ENCODE measurements at regions not wholly inside any gene's neighbourhood (a gene's known extent, or its start where the extent isn't known, plus 50 kb on each side); places are given as distances from the start of the nearest gene placed in this dataset.

GRCh38 chr6:155959898-155960495 lies 504.4 kb upstream of the NOX3 start:
- H2AFZ ChIP-seq (ENCODE audit: low read depth, low read length) = no peak overlapping the region
- no peak overlapping the region for H3K27ac ChIP-seq (ENCODE audit: low read length)
- H3K4me3 ChIP-seq (ENCODE audit: low read length) = no peak overlapping the region
- no peaks in the 10 kb centered on the region for H3K36me3 ChIP-seq (ENCODE audit: insufficient read depth, low read length)
- H3F3A ChIP-seq (ENCODE audit: insufficient read depth, low read length, poor library complexity, severe bottlenecking) = no peaks in the 10 kb centered on the region
- H3K27me3 ChIP-seq (ENCODE audit: insufficient read depth, low read depth, low read length) = no peaks in the 10 kb centered on the region
- no peak for TF ChIP-seq EP300 (conservative IDR thresholded peaks at IDR 0.05; ENCODE audit: poor library complexity, severe bottlenecking)
- TF ChIP-seq MXI1 (conservative IDR thresholded peaks at IDR 0.05; ENCODE audit: poor library complexity, severe bottlenecking) = peak; percentile 22
- H3K4me2 ChIP-seq (ENCODE audit: low read length) = no peak overlapping the region
- no peaks in the 10 kb centered on the region for H4K20me1 ChIP-seq (ENCODE audit: insufficient read depth)
- H3K9ac ChIP-seq (ENCODE audit: low read length) = no peak overlapping the region
- H3K9me2 ChIP-seq (ENCODE audit: insufficient read depth, low read length) = no peaks in the 10 kb centered on the region
- H3K79me2 ChIP-seq (replicated peaks; ENCODE audit: insufficient read depth, low read length) = no peaks in the 10 kb centered on the region
- no peaks in the 10 kb centered on the region for H3K9me3 ChIP-seq (ENCODE audit: low read length)

GRCh38 chr6:155958550-155958949 lies 502.9 kb upstream of the NOX3 start:
- H3K4me3 ChIP-seq (ENCODE audit: low read length) = no peak overlapping the region
- no peaks in the 10 kb centered on the region for H3K79me2 ChIP-seq (replicated peaks; ENCODE audit: insufficient read depth, low read length)
- no peak overlapping the region for H3K9ac ChIP-seq (ENCODE audit: low read length)
- H4K20me1 ChIP-seq (ENCODE audit: insufficient read depth) = no peaks in the 10 kb centered on the region
- H3K27ac ChIP-seq (ENCODE audit: low read length) = no peak overlapping the region
- H3K9me3 ChIP-seq (ENCODE audit: low read length) = no peaks in the 10 kb centered on the region
- H3K27me3 ChIP-seq (ENCODE audit: insufficient read depth, low read depth, low read length) = no peaks in the 10 kb centered on the region
- no peaks in the 10 kb centered on the region for H3K9me2 ChIP-seq (ENCODE audit: insufficient read depth, low read length)
- no peaks in the 10 kb centered on the region for H3F3A ChIP-seq (ENCODE audit: insufficient read depth, low read length, poor library complexity, severe bottlenecking)
- H3K36me3 ChIP-seq (ENCODE audit: insufficient read depth, low read length) = no peaks in the 10 kb centered on the region
- H3K4me2 ChIP-seq (ENCODE audit: low read length) = no peak overlapping the region
- H2AFZ ChIP-seq (ENCODE audit: low read depth, low read length) = no peak overlapping the region
- TF ChIP-seq EP300 (conservative IDR thresholded peaks at IDR 0.05; ENCODE audit: poor library complexity, severe bottlenecking) = no peak
- no peak for TF ChIP-seq POLR2AphosphoS5 (IDR thresholded peaks at IDR 0.05)
- no peak for TF ChIP-seq TAF1 (IDR thresholded peaks at IDR 0.05; ENCODE audit: low read depth)
- TF ChIP-seq CTCF (IDR thresholded peaks at IDR 0.05; ENCODE audit: poor library complexity, severe bottlenecking) = no peak
- TF ChIP-seq RAD21 (conservative IDR thresholded peaks at IDR 0.05) = no peak
- no peak for TF ChIP-seq REST (IDR thresholded peaks at IDR 0.05; ENCODE audit: borderline replicate concordance)
- TF ChIP-seq MXI1 (conservative IDR thresholded peaks at IDR 0.05; ENCODE audit: poor library complexity, severe bottlenecking) = no peak
- no peak for TF ChIP-seq EZH2 (IDR thresholded peaks at IDR 0.05; ENCODE audit: borderline replicate concordance, insufficient read depth, low read length, poor library complexity, severe bottlenecking)
- TF ChIP-seq SMC3 (conservative IDR thresholded peaks at IDR 0.05; ENCODE audit: poor library complexity) = no peak

All from neural cell (in vitro differentiated cells).